ENCODE measurements at regions not wholly inside any gene's neighbourhood (a gene's known extent, or its start where the extent isn't known, plus 50 kb on each side); places are given as distances from the start of the nearest gene placed in this dataset.

- Histone ChIP-seq H3K36me3 (ENCODE audit: control insufficient read depth, insufficient read depth, low read length) (no peaks in the 10 kb centered on the region), H3K9me3 (ENCODE audit: control insufficient read depth in 2 of 2, low read length in 2 of 2) (no peaks in the 10 kb centered on the region), H3K27me3 (ENCODE audit: control insufficient read depth, insufficient read depth, low read length) (peaks cover 6% of the 10 kb centered on the region), H3K4me1 (ENCODE audit: control insufficient read depth, insufficient read depth, low read length, poor library complexity, severe bottlenecking) (no peaks in the 10 kb centered on the region), H3K4me3 (ENCODE audit: low read depth, low read length) (no peak overlapping the region), H3K27ac (ENCODE audit: insufficient read depth, low read length, poor library complexity, severe bottlenecking) (no peak overlapping the region)
- H3K4me3 Mint-ChIP-seq, result no peak overlapping the region
- no peaks in the 10 kb centered on the region for H3K36me3 Mint-ChIP-seq
- H3K27me3 Mint-ChIP-seq, result peaks cover 15% of the 10 kb centered on the region
- no peaks in the 10 kb centered on the region for H3K9me3 Mint-ChIP-seq
- no peaks in the 10 kb centered on the region for H3K4me1 Mint-ChIP-seq
- no peak overlapping the region for H3K27ac Mint-ChIP-seq
- ATAC-seq (ENCODE audit: low read depth in 2 of 2), result no peak
- DNase-seq, result no peak
Observed at GRCh38 chr5:154618696-154619095, 136.5 kb upstream of the LARP1 start.

DNA sequence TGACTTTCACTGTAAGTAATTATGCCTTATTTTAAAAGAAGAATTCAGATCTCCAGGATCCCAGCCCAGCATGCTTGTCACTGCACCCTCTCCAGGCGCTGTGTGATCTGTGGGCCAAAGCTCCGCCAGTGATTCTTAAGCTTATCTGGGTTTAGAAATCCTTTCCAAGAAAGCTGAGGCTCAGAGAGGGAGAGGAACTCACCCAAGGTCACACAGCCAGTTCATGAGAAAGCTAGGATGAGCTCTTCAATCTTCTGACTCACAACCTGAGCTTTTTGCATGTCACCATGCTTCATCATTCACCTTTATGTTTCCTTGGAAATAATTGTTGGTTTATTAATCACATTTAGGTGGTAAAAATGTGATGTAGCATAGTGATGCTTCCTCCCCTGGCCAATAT is 136.6 kb upstream of the HAND1 start:
- no peak overlapping the region for H3K27ac Mint-ChIP-seq
- ATAC-seq (ENCODE audit: low read depth in 2 of 2) (no peak), DNase-seq (no peak)
- no peak overlapping the region for H3K4me3 ChIP-seq (ENCODE audit: low read depth, low read length)
- peaks cover 0 to 2% (median 0%) of the 10 kb centered on the region in 7 donors for H3K9me3 Mint-ChIP-seq
- H3K27me3 ChIP-seq (ENCODE audit: control insufficient read depth, insufficient read depth, low read length), result peaks cover 22% of the 10 kb centered on the region
- peaks cover 0 to 9% (median 0%) of the 10 kb centered on the region in 4 donors for H3K4me1 Mint-ChIP-seq
- H3K27me3 Mint-ChIP-seq, result peaks cover 48% of the 10 kb centered on the region
- no peak overlapping the region for H3K4me3 Mint-ChIP-seq
- H3K9me3 ChIP-seq (ENCODE audit: control insufficient read depth in 2 of 2, low read length in 2 of 2), result no peaks in the 10 kb centered on the region
- peaks cover 9% of the 10 kb centered on the region for H3K4me1 ChIP-seq (ENCODE audit: control insufficient read depth, insufficient read depth, low read length, poor library complexity, severe bottlenecking)
- H3K36me3 Mint-ChIP-seq, result no peaks in the 10 kb centered on the region
- no peaks in the 10 kb centered on the region for H3K36me3 ChIP-seq (ENCODE audit: control insufficient read depth, insufficient read depth, low read length)
- H3K27ac ChIP-seq (ENCODE audit: insufficient read depth, low read length, poor library complexity, severe bottlenecking), result no peak overlapping the region

GRCh38 chr5:154614125-154614524 is 136.1 kb upstream of the HAND1 start:
- H3K4me1 Mint-ChIP-seq, result peaks cover 0 to 9% (median 0%) of the 10 kb centered on the region in 4 donors
- H3K36me3 ChIP-seq (ENCODE audit: control insufficient read depth, insufficient read depth, low read length), result no peaks in the 10 kb centered on the region
- DNase-seq (no peak), ATAC-seq (ENCODE audit: low read depth in 2 of 2) (no peak)
- H3K9me3 ChIP-seq (ENCODE audit: control insufficient read depth in 2 of 2, low read length in 2 of 2), result no peaks in the 10 kb centered on the region
- H3K4me3 Mint-ChIP-seq, result no peak overlapping the region
- H3K4me1 ChIP-seq (ENCODE audit: control insufficient read depth, insufficient read depth, low read length, poor library complexity, severe bottlenecking), result peaks cover 9% of the 10 kb centered on the region
- peaks cover 53% of the 10 kb centered on the region for H3K27me3 Mint-ChIP-seq
- H3K36me3 Mint-ChIP-seq, result no peaks in the 10 kb centered on the region
- no peak overlapping the region for H3K27ac ChIP-seq (ENCODE audit: insufficient read depth, low read length, poor library complexity, severe bottlenecking)
- H3K27me3 ChIP-seq (ENCODE audit: control insufficient read depth, insufficient read depth, low read length), result peaks cover 24% of the 10 kb centered on the region
- peaks cover 0 to 2% (median 0%) of the 10 kb centered on the region in 7 donors for H3K9me3 Mint-ChIP-seq
- H3K27ac Mint-ChIP-seq, result no peak overlapping the region
- H3K4me3 ChIP-seq (ENCODE audit: low read depth, low read length), result no peak overlapping the region

GRCh38 chr5:154612666-154613065 is 134.6 kb upstream of the HAND1 start:
- no peaks in the 10 kb centered on the region for H3K36me3 ChIP-seq (ENCODE audit: control insufficient read depth, insufficient read depth, low read length)
- Mint-ChIP-seq H3K4me1 (peaks cover 0 to 9% (median 0%) of the 10 kb centered on the region in 4 donors), H3K4me3 (no peak overlapping the region), H3K36me3 (no peaks in the 10 kb centered on the region), H3K9me3 (peaks cover 0 to 2% (median 0%) of the 10 kb centered on the region in 7 donors), H3K27me3 (peaks cover 58% of the 10 kb centered on the region), H3K27ac (no peak overlapping the region)
- H3K9me3 ChIP-seq (ENCODE audit: control insufficient read depth in 2 of 2, low read length in 2 of 2), result no peaks in the 10 kb centered on the region
- no peak overlapping the region for H3K4me3 ChIP-seq (ENCODE audit: low read depth, low read length)
- no peak for ATAC-seq (ENCODE audit: low read depth in 2 of 2)
- H3K27ac ChIP-seq (ENCODE audit: insufficient read depth, low read length, poor library complexity, severe bottlenecking), result no peak overlapping the region
- DNase-seq, result no peak
- peaks cover 9% of the 10 kb centered on the region for H3K4me1 ChIP-seq (ENCODE audit: control insufficient read depth, insufficient read depth, low read length, poor library complexity, severe bottlenecking)
- peaks cover 23% of the 10 kb centered on the region for H3K27me3 ChIP-seq (ENCODE audit: control insufficient read depth, insufficient read depth, low read length)

- H3K36me3 ChIP-seq (ENCODE audit: control insufficient read depth, insufficient read depth, low read length), result no peaks in the 10 kb centered on the region
- H3K27me3 ChIP-seq (ENCODE audit: control insufficient read depth, insufficient read depth, low read length), result peaks cover 26% of the 10 kb centered on the region
- H3K4me1 ChIP-seq (ENCODE audit: control insufficient read depth, insufficient read depth, low read length, poor library complexity, severe bottlenecking), result peaks cover 9% of the 10 kb centered on the region
- Mint-ChIP-seq H3K36me3 (no peaks in the 10 kb centered on the region), H3K27me3 (peaks cover 65% of the 10 kb centered on the region), H3K4me1 (peaks cover 0 to 9% (median 0%) of the 10 kb centered on the region in 4 donors), H3K4me3 (peak overlapping the region in 1 of 4 donors; percentile 8), H3K27ac (no peak overlapping the region), H3K9me3 (peaks cover 0 to 2% (median 0%) of the 10 kb centered on the region in 7 donors)
- H3K27ac ChIP-seq (ENCODE audit: insufficient read depth, low read length, poor library complexity, severe bottlenecking), result no peak overlapping the region
- no peaks in the 10 kb centered on the region for H3K9me3 ChIP-seq (ENCODE audit: control insufficient read depth in 2 of 2, low read length in 2 of 2)
- DNase-seq (no peak), ATAC-seq (ENCODE audit: low read depth in 2 of 2) (no peak)
- H3K4me3 ChIP-seq (ENCODE audit: low read depth, low read length), result no peak overlapping the region
Observed at GRCh38 chr5:154611341-154611767, 133.3 kb upstream of the HAND1 start.

GRCh38 chr5:154610321-154611154 is 132.5 kb upstream of the HAND1 start:
- no peak overlapping the region for H3K27ac Mint-ChIP-seq
- peaks cover 0 to 9% (median 0%) of the 10 kb centered on the region in 4 donors for H3K4me1 Mint-ChIP-seq
- peak; percentile 52 to 57 for ATAC-seq (ENCODE audit: low read depth in 2 of 2)
- H3K4me3 ChIP-seq (ENCODE audit: low read depth, low read length), result no peak overlapping the region
- no peak overlapping the region for H3K27ac ChIP-seq (ENCODE audit: insufficient read depth, low read length, poor library complexity, severe bottlenecking)
- H3K27me3 ChIP-seq (ENCODE audit: control insufficient read depth, insufficient read depth, low read length), result peaks cover 24% of the 10 kb centered on the region
- H3K27me3 Mint-ChIP-seq, result peaks cover 68% of the 10 kb centered on the region
- DNase-seq, result peak; percentile 9 to 66 (median 14)
- no peaks in the 10 kb centered on the region for H3K9me3 ChIP-seq (ENCODE audit: control insufficient read depth in 2 of 2, low read length in 2 of 2)
- H3K9me3 Mint-ChIP-seq, result peaks cover 0 to 2% (median 0%) of the 10 kb centered on the region in 7 donors
- peak overlapping the region in 1 of 4 donors; percentile 41 for H3K4me3 Mint-ChIP-seq
- H3K36me3 ChIP-seq (ENCODE audit: control insufficient read depth, insufficient read depth, low read length), result no peaks in the 10 kb centered on the region
- H3K4me1 ChIP-seq (ENCODE audit: control insufficient read depth, insufficient read depth, low read length, poor library complexity, severe bottlenecking), result peaks cover 9% of the 10 kb centered on the region
- no peaks in the 10 kb centered on the region for H3K36me3 Mint-ChIP-seq

DNA sequence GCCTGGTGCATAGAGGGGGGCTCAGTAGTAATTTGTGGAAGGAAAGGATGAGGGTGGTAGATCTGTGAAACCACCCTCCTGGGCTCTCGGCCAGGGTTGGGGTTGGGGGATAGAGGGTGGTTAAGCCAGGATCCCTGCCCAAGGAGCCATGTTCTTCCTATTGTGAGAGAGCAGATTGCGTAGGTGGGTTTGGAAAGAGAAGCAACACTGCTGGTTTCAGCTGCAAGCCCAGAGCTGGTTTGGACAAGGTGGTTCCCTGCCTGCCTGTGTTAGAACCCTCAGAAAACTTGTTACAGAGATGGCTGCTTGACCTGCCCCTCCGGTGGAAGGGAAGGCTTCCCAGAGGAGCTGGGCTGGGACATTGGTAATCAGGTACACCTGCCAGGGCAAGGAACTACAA is 131.2 kb upstream of the HAND1 start:
- peaks cover 70% of the 10 kb centered on the region for H3K27me3 Mint-ChIP-seq
- H3K27me3 ChIP-seq (ENCODE audit: control insufficient read depth, insufficient read depth, low read length), result peaks cover 25% of the 10 kb centered on the region
- no peak overlapping the region for H3K27ac ChIP-seq (ENCODE audit: insufficient read depth, low read length, poor library complexity, severe bottlenecking)
- ATAC-seq (ENCODE audit: low read depth in 2 of 2), result no peak
- no peak overlapping the region for H3K4me3 ChIP-seq (ENCODE audit: low read depth, low read length)
- H3K27ac Mint-ChIP-seq, result no peak overlapping the region
- peaks cover 0 to 9% (median 0%) of the 10 kb centered on the region in 4 donors for H3K4me1 Mint-ChIP-seq
- H3K9me3 ChIP-seq (ENCODE audit: control insufficient read depth in 2 of 2, low read length in 2 of 2), result no peaks in the 10 kb centered on the region
- H3K36me3 ChIP-seq (ENCODE audit: control insufficient read depth, insufficient read depth, low read length), result no peaks in the 10 kb centered on the region
- peaks cover 9% of the 10 kb centered on the region for H3K4me1 ChIP-seq (ENCODE audit: control insufficient read depth, insufficient read depth, low read length, poor library complexity, severe bottlenecking)
- H3K9me3 Mint-ChIP-seq, result peaks cover 0 to 2% (median 0%) of the 10 kb centered on the region in 7 donors
- no peak overlapping the region for H3K4me3 Mint-ChIP-seq
- DNase-seq, result no peak
- H3K36me3 Mint-ChIP-seq, result no peaks in the 10 kb centered on the region

Measured in CD4-positive, CD25-positive, alpha-beta regulatory T cell (primary cell).